D721Med (cell line): ENCODE measurements at regions not wholly inside any gene's neighbourhood (a gene's known extent, or its start where the extent isn't known, plus 50 kb on each side); places are given as distances from the start of the nearest gene placed in this dataset.

Source experiments
- DNase-seq: peaks from one replicate; pipeline ENCODE4 v3.0.0; 2011; ENCODE audit warnings: low spot score; ENCODE audit not compliant: insufficient read length
- FAIRE-seq: peaks from 2 replicates; lab custom pipeline; 2011; peaks lifted over from hg19 to GRCh38; lab: Jason Lieb, UNC
- TF ChIP-seq, protein P1 (sequence below): IDR thresholded peaks from 2 replicates; pipeline ENCODE4 v1.5.1; 2012; ENCODE audit warnings: mild to moderate bottlenecking, control low read depth; ENCODE audit not compliant: insufficient read depth; ENCODE audit errors: missing control alignments

GRCh38 chrX:114152801-114153200, 431.1 kb upstream of the HTR2C start:
- TF ChIP-seq, protein P1, sequence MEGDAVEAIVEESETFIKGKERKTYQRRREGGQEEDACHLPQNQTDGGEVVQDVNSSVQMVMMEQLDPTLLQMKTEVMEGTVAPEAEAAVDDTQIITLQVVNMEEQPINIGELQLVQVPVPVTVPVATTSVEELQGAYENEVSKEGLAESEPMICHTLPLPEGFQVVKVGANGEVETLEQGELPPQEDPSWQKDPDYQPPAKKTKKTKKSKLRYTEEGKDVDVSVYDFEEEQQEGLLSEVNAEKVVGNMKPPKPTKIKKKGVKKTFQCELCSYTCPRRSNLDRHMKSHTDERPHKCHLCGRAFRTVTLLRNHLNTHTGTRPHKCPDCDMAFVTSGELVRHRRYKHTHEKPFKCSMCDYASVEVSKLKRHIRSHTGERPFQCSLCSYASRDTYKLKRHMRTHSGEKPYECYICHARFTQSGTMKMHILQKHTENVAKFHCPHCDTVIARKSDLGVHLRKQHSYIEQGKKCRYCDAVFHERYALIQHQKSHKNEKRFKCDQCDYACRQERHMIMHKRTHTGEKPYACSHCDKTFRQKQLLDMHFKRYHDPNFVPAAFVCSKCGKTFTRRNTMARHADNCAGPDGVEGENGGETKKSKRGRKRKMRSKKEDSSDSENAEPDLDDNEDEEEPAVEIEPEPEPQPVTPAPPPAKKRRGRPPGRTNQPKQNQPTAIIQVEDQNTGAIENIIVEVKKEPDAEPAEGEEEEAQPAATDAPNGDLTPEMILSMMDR, result no peak
- no peak for DNase-seq
- FAIRE-seq, result no peak

- TF ChIP-seq, protein P1, result no peak
- FAIRE-seq (no peak), DNase-seq (no peak)
Measured at GRCh38 chrX:114152130-114152529, 431.8 kb upstream of the HTR2C start.

GRCh38 chrX:114134465-114134864, 449.4 kb upstream of the HTR2C start:
- no peak for FAIRE-seq
- TF ChIP-seq, protein P1, result no peak

DNA sequence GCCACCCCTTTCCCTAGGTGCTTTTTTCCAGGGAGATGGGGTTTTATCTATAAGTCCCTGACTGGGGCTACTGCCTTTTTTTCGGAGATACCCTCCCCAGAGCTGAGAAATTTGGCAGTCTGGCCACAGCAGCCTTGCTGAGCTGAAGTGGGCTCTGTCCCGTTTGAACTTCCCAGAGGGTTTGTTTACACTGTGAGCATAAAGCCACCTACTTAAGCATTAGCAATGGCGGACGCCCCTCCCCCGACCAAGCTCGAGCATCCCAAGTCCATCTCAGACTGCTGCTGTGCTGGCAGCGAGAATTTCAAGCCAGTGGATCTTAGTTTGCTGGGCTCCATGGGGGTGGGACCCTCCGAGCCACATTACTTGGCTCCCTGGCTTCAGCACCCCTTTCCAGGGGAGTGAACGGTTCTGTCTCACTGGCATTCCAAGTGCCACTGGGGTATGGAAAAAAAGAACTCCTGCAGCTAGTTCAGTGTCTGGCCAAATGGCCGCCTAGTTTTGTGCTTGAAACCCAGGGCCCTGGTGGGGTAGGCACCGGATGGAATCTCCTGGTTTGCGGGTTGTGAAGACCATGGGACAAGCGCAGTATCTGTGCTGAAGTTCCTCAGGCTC, 456.4 kb upstream of the HTR2C start:
- FAIRE-seq (no peak), DNase-seq (no peak)
- TF ChIP-seq, protein P1, result no peak

More at GRCh38 chrX:114134465-114134864, 449.4 kb upstream of the HTR2C start:
- DNase-seq, result no peak

DNA sequence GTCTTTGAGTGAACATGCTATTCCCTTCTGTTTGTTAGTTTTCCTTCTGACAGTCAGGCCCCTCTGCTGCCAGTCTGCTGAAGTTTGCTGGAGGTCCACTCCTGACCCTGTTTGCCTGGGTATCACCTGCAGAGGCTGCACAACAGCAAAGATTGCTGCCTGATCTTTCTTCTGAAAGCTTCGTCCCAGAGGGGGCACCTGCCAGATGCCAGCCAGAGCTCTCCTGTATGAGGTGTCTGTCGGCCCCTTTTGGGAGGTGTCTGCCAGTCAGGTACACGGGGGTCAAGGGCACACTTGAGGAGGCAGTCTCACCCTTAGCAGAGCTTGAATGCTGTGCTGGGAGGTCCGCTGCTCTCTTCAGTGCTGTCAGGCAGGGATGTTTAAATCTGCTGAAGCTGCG, 456.9 kb upstream of the HTR2C start:
- TF ChIP-seq, protein P1, result no peak
- DNase-seq, result no peak
- no peak for FAIRE-seq

- no peak for FAIRE-seq
- TF ChIP-seq, protein P1, result no peak
- no peak for DNase-seq
Measured at GRCh38 chrX:114101081-114101480, 482.8 kb upstream of the HTR2C start.

- TF ChIP-seq, protein P1, result no peak
- DNase-seq, result no peak
- no peak for FAIRE-seq
Measured at GRCh38 chrX:114097866-114098265, 486.0 kb upstream of the HTR2C start.
